Amniotic stem cell (primary cell): ENCODE measurements at regions not wholly inside any gene's neighbourhood (a gene's known extent, or its start where the extent isn't known, plus 50 kb on each side); places are given as distances from the start of the nearest gene placed in this dataset.

ENCODE experiments used
- DNase-seq: peaks from one replicate; lab custom pipeline; 2025; lab: John Stamatoyannopoulos, UW

DNA sequence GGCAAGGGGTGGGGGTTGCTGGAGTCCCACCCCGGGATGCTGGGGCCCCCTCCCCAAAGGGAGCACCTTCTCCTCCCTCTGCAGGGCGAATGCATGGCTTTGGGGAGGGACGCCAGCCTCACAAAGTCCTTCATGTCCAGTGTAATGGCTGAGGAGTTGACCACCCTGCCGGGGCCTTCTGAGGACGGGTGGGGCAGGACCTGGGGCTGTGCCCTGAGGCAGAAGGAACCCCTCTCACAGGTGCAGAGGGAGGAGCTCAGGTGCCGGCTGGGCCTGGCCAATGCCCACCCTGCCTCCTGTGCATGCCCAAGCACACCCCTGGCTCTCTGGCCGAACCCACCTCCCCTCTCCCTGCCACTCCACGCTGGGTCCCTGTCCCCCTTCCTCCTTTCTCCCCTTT is 64.3 kb upstream of the RNU6ATAC start:
- DNase-seq = no peak

GRCh38 chr9:134229466-134230091 is 65.2 kb upstream of the RNU6ATAC start:
- no peak for DNase-seq

GRCh38 chr9:134230092-134230941 is 66.0 kb upstream of the RNU6ATAC start:
- DNase-seq = no peak

GRCh38 chr9:134230942-134231325 is 66.6 kb upstream of the RNU6ATAC start:
- DNase-seq = no peak

- no peak for DNase-seq
Measured at GRCh38 chr9:134231330-134231745, 67.0 kb upstream of the RNU6ATAC start.

DNA sequence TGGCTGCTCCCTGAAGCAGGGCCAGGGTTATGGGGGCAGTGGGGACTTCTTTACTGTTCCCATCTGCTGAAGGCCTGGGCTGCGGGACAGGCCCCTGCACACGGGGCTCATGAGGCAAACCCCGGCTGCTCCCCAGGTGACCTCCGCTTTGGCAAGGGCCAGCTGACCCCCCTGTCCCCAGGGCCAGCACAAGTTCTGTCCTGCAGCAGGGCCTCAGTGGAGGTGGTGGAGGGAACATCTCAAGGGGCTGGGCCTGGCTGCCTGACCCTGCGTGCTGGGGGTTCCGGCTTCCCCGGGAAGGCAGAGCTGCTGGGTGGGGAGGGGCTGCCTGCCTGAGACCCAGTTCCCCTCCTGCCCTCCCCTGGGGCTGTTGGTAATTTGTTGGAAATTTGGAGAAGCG is 67.4 kb upstream of the RNU6ATAC start:
- no peak for DNase-seq

DNA sequence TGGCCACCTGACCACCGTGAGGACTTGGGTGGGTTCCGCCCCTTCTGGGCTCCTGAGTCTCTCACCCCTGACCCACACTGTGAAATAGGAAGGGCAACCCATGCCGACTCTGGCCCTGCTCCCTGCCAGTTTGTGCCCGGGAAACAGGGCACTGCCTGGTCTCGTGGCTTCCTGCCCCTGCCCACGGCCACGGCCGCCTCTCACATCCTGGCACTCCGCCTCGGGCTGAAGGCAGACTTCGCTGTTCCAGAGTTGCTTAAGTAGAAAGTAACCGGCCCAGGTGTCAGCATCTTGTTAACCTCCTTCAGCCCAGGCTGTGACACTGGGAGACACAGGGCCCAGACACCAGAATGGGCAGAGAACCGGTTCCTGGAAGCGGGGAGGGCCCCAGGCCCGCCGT is 68.7 kb upstream of the RNU6ATAC start:
- DNase-seq = no peak

DNA sequence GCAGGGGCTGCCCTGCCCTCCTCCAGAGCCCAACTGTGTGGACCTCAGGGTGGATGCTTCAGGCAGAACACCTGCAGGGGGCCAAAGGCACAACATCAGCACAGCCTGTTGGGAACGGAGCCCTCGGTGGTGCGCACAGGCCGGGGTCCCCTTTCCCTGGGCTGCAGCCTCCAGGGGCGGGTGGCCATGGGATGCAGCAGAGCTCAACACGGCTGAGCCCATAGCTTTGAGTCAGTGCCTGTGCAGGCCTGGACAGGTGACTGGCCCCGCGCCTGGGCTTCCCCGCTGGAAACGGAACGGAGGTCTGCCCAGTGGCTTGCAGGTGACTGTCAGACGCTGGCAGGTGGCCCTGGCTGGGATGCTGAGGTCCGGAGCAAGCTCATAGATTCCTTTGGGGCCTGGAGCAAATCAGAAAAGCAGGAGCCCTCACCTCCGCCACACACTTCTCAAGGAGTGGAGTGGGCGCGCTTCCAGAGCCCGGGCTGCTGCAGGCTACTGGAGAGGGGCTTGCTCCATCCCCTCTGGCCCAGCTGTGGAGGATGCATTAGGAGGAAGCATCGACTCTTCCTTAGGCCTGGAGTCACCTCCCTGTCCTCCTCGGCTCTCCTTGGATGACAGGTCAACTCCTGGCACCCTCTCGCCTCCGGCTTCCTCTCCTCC is 69.8 kb upstream of the RNU6ATAC start:
- no peak for DNase-seq

DNA sequence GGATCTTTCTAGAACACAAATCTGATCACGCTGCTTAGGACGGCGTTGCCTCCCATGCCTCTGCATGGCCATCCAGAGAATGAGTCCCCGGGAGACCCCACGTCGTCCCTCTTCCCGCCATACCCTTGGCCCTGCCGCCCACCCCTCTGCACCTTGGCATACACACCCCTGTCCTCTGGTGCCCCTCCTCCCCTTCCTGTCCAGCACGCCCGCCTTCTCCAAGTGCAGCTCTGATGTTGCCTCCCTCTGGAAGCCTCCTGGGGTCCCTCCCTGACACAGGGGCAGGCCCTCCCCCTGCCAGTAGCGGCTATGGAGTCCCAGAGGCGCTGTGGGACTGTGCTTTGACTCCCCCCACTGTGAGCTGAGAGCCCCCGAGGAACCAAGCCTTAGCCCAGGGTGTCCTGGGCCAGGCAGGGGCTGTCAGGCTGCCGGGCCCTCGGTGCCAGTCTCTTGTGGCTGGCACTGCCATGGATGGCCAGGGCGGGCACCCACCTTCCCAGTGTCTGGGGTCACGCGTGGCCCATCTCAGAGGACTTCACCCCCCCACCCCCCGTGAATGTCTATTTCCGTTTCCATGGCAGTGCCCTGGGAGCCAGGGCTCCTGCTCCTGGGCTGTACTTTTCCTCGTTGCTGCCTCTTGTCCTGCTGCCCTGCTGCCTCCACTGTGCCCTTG is 70.5 kb upstream of the RNU6ATAC start:
- DNase-seq = no peak

- DNase-seq = no peak
Measured at GRCh38 chr9:134235366-134235765, 71.0 kb upstream of the RNU6ATAC start.

GRCh38 chr9:134236001-134236421 is 71.6 kb upstream of the RNU6ATAC start:
- DNase-seq = no peak

DNA sequence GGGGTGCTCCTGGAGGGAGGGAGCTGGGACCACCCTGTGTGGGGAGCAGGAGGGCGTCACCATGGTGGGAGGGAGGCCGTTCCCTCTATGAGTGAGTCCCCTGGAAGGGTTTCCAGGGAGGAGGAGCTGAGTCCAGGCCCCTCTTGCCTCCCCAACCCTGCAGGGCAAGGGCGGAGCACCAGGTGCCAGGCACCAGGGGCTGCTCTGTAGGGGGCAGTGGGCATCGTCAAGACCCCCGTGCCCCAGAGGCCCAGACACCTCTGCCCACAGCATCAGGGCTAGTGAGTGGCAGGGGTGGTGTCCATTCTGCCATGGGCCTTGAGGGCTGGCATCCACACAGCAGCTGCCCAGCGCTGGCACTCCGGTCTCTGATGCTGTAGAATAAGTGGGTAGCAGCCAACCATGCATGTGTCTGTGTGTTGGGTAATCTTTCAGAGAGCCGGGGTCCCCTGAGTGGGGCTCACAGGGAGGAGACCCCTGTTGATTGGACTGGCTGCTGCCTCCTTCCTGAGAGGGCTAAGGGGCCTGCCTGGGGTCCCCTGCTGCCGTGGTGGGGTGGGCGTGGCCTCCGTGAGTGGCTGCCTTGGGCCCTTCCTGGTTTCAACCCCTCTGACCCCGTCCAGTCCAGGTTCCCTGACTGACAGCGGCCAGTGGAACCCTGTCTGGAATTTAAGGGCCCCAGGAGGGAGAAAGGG is 72.7 kb upstream of the RNU6ATAC start:
- no peak for DNase-seq

- DNase-seq = no peak
Measured at GRCh38 chr9:134237630-134238265, 73.4 kb upstream of the RNU6ATAC start.

DNA sequence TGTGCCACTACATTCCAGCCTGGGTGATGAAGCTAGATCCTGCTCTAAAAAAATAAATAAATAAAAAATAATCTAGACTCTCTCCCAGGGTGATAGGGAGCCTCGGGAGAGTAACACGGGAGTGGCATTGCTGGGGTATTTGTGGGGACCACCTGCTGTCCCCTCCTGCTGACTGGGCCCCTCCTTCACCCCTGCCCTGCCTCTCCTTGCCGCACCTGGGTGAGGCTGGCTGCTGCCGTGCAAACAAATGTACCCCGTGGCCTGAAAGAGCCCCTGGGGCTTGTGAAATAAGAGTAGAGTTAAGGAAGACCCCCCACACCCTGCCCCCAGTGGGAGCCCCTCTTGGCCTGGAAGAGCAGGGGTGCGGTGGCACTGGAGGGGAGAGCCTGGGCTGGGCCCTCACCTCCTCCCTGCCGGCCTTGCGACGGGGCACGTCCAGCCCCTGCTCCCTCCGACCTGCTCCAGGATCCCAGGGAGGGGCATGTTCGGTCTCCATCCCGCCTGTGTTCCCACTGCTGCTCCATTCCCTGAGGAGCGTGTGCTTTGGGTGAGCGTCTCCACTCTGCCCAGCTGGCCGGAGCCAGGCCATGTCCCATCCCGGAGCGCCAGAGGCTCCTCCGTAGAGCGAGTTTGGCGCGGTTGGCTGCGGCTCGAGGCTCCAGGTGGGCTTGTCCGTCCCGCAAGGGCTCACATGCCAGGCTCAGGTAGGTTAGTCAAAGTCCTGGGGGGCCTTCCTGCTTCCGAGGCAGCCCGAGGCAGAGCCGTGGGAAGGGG is 75.0 kb upstream of the RNU6ATAC start:
- DNase-seq = no peak

- no peak for DNase-seq
Measured at GRCh38 chr9:134239939-134240338, 75.6 kb upstream of the RNU6ATAC start.

DNA sequence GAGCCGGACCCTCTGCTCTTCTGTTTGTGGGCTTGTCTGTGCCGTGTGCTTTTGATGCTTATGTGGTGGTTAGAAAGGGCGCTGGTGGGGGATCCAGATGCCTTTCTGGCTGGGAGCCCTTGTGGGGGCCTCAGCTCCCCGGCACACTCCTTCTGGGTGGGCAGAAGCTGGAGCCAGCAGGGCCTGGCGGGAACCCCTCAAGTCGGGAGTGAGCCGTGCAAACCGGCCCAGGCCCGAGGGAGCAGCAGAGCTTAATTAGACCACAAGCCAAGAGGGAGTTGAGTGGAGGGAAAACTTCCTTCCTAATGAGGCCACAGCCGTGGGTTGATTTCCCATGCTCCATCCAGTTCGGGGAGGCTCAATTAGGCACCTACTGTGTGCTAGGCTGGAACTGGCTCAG is 76.0 kb upstream of the RNU6ATAC start:
- DNase-seq = no peak

GRCh38 chr9:134242706-134243105 is 78.3 kb upstream of the RNU6ATAC start:
- no peak for DNase-seq

- no peak for DNase-seq
Measured at GRCh38 chr9:134243778-134244467, 79.6 kb upstream of the RNU6ATAC start.

GRCh38 chr9:134245179-134245578 is 80.8 kb upstream of the RNU6ATAC start:
- no peak for DNase-seq
